ENCODE measurements at regions not wholly inside any gene's neighbourhood (a gene's known extent, or its start where the extent isn't known, plus 50 kb on each side); places are given as distances from the start of the nearest gene placed in this dataset.

- DNase-seq (ENCODE audit: low read depth in 2 of 2): no peak
- TF ChIP-seq CTCF (IDR thresholded peaks at IDR 0.05; ENCODE audit: low read depth, low read length): no peak
- H3K4me3 ChIP-seq (replicated peaks in 1 of 2; ENCODE audit: low read depth in 2 of 2, low read length in 2 of 2): no peak overlapping the region
Measured at GRCh38 chr17:5817475-5818395, 233.4 kb upstream of the NLRP1 start.

GRCh38 chr17:5819396-5819795 is 235.1 kb upstream of the NLRP1 start:
- H3K4me3 ChIP-seq (replicated peaks in 1 of 2; ENCODE audit: low read depth in 2 of 2, low read length in 2 of 2): no peak overlapping the region
- DNase-seq (ENCODE audit: low read depth in 2 of 2): peak in 1 of 2 donors; percentile 5
- TF ChIP-seq CTCF (IDR thresholded peaks at IDR 0.05; ENCODE audit: low read depth, low read length): no peak

- DNase-seq (ENCODE audit: low read depth in 2 of 2): no peak
- no peak overlapping the region for H3K4me3 ChIP-seq (replicated peaks in 1 of 2; ENCODE audit: low read depth in 2 of 2, low read length in 2 of 2)
- no peak for TF ChIP-seq CTCF (IDR thresholded peaks at IDR 0.05; ENCODE audit: low read depth, low read length)
Measured at GRCh38 chr17:5819921-5820685, 235.8 kb upstream of the NLRP1 start.

GRCh38 chr17:5820721-5821456 is 236.6 kb upstream of the NLRP1 start:
- TF ChIP-seq CTCF (IDR thresholded peaks at IDR 0.05; ENCODE audit: low read depth, low read length): no peak
- no peak for DNase-seq (ENCODE audit: low read depth in 2 of 2)
- H3K4me3 ChIP-seq (replicated peaks in 1 of 2; ENCODE audit: low read depth in 2 of 2, low read length in 2 of 2): no peak overlapping the region

GRCh38 chr17:5821803-5822202 is 237.5 kb upstream of the NLRP1 start:
- TF ChIP-seq CTCF (IDR thresholded peaks at IDR 0.05; ENCODE audit: low read depth, low read length): no peak
- no peak for DNase-seq (ENCODE audit: low read depth in 2 of 2)
- no peak overlapping the region for H3K4me3 ChIP-seq (replicated peaks in 1 of 2; ENCODE audit: low read depth in 2 of 2, low read length in 2 of 2)

- TF ChIP-seq CTCF (IDR thresholded peaks at IDR 0.05; ENCODE audit: low read depth, low read length): no peak
- DNase-seq (ENCODE audit: low read depth in 2 of 2): no peak
- no peak overlapping the region for H3K4me3 ChIP-seq (replicated peaks in 1 of 2; ENCODE audit: low read depth in 2 of 2, low read length in 2 of 2)
Measured at GRCh38 chr17:5822281-5823060, 238.2 kb upstream of the NLRP1 start.
